Endometrium (tissue), 2 donors: ENCODE measurements at regions not wholly inside any gene's neighbourhood (a gene's known extent, or its start where the extent isn't known, plus 50 kb on each side); places are given as distances from the start of the nearest gene placed in this dataset.
"Not testable (repeated sequence)": the region's sequence is repeated elsewhere in the genome, so short reads cannot be mapped to it uniquely, and the experiment has no call there.

Experiments
- FAIRE-seq: peaks from 2 replicates; lab custom pipeline; 2012; peaks lifted over from hg19 to GRCh38; lab: Jason Lieb, UNC
- donor health status: control.
- donor health status: control.

DNA sequence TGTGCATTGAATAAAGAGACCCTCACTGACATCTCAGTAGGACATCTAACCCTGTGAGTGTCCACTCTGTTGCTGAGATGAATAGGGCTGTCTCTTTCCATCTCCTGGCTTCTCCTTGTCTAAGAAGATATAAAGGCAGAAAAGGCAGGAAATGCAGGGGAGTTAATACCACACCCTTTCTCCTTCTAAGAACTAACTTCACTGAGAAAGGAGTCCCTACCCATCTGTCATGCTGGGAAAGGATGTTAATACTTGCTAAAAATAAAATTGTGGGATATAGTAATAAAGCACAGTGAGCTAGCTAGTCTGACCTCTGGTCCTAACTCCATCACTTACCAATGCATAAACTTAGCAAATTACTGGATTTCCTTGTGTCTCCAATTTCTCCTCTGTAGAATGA, 213.9 kb upstream of the FIGN start:
- FAIRE-seq: no peak

DNA sequence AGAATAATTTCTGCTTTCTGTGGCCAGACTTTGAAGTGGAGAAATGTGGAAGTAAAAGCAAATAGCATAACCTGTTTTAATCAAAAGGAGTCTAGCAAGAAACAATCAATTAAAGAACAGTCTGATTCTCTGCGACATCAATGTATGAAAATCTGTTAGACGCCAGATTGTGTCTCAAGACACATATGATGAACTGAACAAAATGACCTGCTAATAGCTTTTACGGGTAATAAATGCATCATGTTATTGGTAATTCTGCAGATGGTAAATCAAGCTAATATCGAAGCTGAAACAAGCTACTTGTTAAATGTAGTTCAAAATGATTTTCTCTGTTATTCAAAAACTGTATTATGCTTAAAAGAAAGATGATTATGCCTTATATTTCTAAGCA, 208.5 kb upstream of the FIGN start:
- no peak for FAIRE-seq

DNA sequence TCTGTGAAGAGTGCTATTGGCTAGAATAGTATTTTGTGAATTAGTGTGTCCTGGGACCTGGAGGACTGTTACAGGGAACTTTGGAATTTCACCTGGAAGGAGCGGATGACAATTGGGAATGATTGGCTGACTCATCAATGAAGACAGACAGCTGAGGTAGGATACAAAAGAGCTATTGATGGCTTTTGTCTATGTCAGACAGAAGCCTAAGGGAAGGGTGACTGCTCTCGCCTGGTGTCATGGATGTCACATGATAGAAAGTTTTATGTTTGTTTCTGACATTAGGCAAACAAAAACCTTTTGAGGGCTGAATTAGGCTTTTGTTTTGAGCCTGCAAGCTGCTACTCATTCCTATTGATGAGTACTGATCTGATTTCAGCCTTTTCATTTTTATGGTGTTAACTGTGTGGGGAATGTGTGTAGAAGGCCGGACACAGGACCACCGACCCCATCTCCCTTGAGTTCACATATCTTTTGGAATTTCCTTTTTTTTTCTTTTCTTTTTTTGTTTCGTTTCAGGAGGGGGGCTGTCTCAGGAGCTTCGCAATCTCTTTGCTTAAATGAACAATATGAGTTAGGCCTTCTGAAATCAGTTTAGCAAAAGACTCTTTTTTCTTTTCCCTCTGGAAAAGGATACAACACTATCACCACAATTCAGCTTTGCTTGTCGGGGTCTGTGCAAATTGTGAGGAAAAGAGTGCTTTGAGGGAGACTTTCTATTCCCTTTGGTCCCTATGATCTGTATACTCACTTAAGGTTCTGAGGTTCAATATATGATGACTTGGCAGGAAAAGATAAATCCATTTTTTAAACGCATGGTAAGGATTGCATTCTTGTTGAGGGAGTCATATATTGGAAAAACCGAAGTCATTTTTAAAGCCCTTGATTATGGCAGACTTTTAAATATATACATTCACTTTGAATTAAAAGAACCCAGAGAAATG, 207.9 kb upstream of the FIGN start:
- FAIRE-seq: no peak

DNA sequence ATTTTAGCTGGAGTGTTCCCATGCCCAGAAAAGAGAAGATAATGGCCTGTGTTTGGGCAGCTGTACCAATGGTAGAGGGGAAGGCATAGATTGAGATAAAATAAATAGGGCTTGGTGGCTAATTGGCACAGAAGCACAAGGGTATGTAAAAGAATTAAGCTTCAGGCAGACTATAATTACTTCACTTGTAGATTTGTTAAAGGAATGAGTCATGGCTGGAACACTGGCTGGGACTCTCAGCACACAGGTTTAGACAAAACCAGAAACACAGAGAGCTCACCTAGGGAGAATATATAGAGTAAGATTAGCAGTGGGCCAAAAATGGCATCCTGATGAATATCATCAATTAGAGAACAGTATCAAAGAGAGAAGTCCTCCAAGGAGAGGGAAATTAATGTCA, 198.3 kb upstream of the FIGN start:
- FAIRE-seq: no peak

DNA sequence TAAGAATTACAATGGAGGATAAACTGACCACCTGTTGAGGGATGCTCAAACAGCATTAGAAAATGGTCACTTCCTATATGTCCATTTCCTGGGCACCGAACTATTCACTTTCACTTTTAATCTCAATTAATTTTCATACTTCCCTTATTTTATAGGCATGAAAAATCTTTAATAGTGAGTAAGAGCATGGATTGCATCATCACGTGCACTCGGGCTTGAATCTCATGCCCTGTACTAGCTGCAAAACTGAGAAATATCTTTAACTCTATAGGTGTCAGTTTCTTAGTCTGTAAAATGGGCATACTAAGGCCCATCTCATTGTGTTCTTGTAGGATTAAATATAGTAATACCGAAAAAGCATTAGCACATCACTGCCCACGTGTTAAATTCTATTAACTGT, 183.9 kb upstream of the FIGN start:
- no peak for FAIRE-seq

DNA sequence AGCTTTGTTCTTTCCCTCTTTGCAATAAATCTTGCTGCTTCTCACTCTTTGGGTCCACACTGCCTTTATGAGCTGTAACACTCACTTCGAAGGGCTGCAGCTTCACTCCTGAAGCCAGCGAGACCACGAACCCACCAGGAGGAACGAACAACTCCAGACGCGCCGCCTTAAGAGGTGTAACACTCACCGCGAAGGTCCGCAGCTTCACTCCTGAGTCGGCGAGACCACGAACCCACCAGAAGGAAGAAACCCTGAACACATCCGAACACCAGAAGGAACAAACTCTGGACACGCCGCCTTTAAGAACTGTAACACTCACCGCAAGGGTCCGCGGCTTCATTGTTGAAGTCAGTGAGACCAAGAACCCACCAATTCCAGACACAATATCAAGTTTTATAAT, 178.7 kb upstream of the FIGN start:
- FAIRE-seq: not testable (repeated sequence)

DNA sequence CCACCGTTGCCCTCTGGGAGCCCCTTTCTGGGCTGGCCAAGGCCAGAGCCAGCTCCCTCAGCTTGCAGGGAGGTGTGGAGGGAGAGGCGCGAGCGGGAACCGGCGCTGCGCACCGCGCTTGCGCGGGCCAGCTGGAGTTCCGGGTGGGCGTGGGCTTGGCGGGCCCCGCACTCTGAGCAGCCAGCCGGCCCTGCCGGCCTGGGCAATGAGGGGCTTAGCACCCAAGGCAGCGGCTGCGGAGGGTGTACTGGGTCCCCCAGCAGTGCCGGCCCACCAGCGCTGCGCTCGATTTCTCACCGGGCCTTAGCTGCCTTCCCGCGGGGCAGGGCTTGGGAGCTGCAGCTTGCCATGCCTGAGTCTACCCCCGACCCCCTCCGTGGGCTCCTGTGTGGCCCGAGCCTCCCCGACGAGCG, 177.7 kb upstream of the FIGN start:
- FAIRE-seq: not testable (repeated sequence)

DNA sequence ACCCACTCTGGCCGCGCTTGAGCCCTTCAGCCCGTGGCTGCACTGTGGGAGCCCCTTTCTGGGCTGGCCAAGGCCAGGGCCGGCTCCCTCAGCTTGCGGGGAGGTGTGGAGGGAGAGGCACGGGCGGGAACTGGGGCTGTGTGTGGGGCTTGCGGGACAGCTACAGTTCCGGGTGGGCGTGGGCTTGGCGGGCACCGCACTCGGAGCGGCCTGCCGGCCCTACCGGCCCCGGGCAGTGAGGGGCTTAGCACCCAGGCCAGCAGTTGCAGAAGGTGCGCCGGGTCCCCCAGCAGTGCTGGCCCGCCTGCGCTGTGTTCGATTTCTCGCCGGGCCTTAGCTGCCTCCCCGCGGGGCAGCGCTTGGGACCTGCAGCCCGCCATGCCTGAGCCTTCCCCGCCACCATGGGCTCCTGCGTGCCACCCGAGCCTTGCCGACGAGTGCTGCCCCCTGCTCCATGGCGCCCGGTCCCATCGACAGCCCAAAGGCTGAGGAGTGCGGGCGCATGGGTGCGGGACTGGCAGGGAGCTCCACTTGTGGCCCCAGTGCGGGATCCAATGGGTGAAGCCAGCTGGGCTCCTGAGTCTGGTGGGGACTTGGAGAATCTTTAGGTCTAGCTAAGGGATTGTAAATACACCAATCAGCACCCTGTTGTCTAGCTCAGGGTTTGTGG, 173.7 kb upstream of the FIGN start:
- FAIRE-seq: no peak

DNA sequence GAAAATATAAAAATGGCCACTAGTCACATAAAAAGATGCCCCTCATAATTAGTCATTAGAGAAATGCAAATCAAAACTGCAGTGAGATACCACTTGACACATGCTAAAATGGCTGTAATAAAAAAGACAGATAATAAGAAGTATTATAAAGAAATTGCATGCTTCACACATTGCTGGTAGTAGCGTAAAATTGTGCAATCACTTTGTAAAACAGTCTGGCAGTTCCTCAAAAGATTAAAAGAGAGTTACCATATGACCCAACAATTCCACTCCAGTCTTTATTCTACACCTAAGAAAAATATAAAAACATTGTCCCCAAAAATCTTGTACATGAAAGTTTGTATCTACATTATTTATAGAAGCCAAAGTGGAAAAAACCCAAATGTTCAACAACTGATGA, 170.6 kb upstream of the FIGN start:
- FAIRE-seq: no peak

DNA sequence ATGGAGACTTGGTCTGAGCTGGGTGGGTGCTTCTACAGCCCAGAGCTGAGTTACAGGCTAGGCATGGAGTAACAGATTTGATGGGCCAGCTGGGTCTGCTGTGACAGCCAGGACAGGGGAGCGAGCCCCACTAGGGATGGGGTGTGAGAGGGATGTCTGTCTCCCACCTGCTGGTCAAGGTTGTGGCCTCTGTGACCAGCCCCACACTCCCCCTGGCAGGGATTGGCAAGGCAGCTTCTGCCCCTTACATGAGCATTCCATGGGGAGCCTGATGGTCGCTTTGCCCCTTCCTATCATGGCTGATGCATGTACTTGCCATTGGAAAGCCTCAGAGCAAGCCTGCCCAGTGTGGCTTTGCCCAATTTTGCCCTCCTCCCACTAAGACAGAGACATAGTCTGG, 162.0 kb upstream of the FIGN start:
- no peak for FAIRE-seq

DNA sequence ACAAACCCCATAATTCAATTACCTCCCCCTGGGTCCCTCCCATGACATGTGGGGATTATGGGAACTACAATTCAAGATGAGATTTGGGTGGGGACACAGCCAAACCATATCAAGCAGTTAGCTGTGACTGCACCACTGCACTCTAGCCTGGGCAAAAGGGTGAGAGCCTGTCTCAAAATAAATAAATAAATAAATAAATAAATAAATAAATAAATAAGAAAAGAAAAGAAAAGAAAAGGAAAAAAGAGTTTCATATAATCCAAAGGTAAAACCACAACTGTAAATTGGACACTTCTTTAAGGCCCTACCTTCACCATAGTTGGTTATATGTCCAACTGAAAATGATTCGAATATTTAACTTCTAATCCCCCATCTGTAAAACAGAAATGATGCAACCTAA, 157.6 kb upstream of the FIGN start:
- FAIRE-seq: not testable (repeated sequence)

DNA sequence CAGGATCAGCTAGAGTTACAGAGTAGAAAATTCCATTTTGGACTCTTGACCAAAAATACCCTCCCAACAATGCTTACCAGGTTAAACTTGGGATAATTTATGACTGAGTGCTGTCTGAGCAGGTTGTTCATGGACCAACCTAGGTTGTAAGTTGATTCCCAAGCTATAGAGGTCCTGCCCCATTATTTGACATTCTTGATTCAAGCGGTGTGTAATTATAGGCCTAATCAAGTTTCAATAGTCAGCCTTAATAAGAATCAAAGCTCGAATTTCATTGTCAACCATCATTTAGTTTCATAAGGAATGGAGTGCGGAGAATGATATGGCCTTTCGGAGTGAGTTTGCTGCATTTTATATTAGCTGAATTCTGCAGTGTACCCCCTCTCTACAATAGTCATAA, 152.8 kb upstream of the FIGN start:
- no peak for FAIRE-seq

DNA sequence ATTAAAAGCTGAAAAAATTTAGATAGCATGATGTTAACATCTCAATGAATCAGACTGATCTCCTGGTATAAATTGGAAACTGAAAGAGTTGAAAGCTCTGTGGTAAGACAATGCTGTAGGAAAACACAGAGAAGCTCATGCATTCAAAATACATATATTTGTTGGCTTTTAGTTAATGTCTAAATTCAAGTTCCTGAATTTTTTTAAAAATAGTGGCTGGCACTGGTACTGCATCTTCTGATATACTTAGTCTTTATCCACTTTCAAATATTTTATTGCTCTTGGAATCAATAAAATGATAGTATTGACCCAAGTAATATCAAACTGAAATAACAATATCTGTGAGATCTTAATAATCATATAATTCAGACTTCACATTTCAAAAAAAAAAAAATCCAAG, 151.4 kb upstream of the FIGN start:
- no peak for FAIRE-seq

DNA sequence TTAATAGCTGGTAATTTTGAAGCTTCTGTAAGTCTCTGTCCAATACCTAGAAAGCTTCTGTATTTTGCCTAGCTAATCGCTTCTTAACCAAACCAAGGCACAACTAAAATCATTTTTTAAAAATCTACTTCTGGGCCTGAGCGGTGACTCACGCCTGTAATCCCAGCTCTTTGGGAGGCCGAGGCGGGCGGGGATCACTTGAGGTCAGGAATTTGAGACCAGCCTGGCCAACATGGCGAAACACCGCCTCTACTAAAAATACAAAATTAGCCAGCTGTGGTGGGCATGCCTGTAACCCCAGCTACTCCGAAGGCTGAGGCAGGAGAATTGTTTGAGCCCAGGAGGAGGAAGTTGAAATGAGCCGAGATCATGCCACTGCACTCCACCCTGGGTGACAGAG, 148.6 kb upstream of the FIGN start:
- FAIRE-seq: no peak

DNA sequence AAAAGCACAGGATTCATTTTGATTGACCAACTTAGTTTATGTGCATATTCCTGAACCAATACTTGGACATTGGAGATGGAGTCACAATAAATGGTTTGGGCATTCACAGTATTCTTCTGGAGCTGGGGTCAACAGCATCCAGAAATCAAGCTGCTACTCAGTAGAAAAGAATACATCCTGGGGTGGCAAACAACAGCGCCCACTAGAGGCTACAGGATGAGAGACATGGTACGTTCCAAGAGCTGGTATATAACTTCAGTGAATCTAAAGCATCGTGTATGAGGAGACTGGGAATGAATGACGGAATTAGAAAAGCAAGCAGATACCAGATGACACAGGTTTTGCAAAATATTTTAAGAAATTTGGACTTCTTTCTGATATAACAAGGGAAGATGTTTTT, 142.9 kb upstream of the FIGN start:
- no peak for FAIRE-seq

DNA sequence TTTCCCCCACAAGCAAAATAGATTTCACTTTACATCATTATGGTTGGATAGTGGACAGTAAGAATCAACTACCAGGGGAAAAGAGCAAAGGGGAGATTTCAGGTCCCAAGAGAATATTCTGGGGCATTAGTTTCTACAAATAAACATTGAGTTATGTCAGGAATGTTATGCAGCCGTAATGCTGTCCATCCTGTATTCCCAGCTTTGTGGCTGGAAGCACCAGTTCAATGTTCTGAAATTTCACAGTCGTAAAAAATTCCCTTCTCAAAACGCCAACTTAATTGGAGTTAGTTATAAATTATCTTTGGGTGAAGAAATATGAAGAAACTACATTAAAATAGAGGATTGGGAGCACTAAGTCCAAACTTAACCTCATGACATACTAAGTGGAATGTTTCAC, 141.5 kb upstream of the FIGN start:
- FAIRE-seq: peak; percentile 72

DNA sequence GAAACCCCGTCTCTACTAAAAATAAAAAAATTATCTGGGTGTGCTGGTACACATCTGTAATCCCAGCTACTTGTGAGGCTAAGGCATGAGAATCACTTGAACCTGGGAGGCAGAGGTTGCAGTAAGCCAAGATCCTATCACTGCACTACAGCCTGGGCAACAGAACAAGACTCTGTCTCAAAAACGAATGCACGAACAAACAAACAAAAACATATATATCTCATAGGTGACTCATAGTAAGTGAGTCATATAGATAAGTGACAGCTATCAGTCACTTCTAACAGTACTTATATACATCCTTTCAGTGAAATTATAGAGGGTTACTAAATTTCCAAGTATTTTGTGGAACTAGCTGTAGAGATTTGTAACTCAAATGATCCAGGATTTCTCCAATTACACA, 127.3 kb upstream of the FIGN start:
- no peak for FAIRE-seq

DNA sequence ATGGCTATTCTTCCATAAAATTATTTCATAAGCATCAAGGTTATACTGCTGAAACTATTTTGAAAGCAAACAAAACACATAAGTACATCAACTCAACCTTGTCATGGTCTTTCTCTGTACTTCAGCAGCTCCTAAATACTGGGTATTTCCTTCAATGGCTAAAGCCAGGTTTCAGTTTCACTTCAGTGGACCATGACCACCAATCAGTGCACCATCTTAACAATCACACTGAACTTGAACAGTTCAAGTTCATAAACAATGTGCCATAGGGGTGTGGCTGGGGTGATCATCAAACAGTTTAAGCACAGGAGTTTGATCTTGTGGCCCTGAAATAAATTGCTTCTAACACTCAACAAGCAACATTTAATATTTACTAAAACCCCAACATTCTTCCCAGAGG, 124.1 kb upstream of the FIGN start:
- no peak for FAIRE-seq

DNA sequence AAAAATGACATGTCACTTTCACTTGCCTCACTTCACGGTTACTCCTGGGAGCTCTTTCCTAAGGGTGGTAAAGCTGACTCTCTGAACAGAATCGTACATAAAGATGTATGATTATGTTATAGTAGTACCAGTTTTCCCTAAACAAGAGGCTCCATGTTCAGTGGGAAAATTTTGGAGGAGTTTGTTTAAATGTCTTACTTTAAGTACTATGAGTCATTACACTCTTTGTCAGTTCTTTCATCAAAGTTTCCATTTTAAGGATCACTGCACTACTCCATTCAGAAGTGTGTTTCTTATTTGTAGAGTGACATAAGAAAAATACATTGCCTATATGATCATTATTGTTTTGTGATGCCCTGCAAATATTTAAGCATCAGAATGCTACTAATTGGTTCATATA, 121.1 kb upstream of the FIGN start:
- no peak for FAIRE-seq

DNA sequence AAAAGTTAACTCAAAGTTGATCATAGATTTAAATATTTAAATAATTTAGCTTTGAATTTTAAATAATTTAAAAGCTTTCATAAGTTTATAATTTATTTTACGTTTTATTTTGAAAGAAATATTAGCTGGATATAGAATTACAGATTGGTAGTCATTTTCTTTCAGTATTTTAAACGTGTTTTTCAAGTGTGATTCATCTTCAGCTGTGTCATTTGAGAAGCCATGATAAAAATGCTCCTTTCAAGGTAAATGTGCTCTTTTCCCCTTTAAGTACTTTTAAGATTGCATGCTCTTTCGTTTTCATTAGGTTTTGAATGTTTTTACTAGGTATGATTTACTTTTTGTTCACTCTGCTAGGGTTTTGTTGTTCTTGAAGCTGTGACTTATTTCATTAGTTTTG, 116.8 kb upstream of the FIGN start:
- no peak for FAIRE-seq

DNA sequence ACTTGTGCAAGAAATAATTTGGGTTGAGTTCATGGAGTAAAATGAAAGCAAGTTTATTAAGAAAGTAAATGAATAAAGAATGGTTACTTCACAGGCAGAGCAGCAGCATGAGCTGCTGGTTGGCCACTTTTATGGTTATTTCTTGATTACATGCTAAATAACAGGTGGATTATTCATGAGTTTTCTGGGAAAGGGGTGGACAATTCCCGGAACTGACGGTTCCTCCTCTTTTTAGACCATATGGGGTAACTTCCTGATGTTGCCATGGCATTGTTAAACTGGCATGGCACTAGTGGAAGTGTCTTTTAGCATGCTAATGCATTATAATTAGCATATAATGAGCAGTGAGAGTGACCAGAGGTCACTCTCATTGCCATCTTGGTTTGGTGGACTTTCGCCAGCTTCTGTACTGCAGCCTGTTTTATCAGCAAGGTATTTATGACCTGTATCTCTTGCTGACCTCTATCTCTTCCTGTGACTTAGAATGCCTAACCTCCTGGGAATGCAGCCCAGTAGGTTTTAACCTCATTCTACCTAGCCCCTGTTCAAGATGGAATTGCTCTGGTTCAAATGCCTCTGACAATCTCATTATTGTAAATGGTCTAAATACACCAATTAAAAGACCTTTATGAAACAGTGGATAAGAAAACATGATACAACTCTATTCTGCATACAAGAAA, 114.1 kb upstream of the FIGN start:
- FAIRE-seq: no peak

DNA sequence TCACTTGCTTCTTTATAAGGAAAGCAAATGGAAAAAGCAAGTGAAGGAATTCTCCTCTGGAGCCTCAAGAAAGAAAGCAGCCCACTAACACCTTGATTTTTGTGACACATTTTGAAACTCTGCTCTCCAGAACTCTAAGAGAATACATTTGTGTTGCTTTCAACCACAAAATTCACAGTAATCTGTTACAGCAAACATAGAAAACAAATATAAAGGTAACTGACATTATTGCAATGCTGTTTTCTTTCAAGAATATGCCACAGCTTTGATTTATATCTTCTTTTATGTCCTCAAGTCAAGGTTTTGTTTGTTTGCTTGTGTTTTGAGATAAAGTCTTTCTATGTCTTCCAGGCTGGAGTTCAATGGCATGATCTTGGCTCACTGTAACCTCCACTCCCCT, 103.1 kb upstream of the FIGN start:
- FAIRE-seq: no peak

DNA sequence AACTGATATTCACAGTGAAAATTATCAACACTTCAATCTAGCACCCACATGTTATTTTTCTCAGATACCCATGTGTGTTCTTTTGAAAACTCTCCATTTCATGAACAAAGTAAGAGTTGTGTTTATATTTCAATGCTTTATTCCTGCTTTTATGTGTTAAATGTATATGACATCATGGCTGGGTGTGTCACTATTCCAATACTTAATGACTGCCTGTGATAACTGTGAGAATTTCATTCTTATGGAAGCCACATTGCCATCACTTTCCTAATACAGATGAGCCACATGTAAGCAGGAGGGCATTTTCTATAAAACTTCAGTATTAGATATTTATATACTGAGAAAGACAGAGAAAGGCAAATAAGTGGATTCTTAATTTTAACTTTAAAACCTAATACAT, 100.4 kb upstream of the FIGN start:
- FAIRE-seq: no peak
